PC-3 (cell line): ENCODE measurements at regions not wholly inside any gene's neighbourhood (a gene's known extent, or its start where the extent isn't known, plus 50 kb on each side); places are given as distances from the start of the nearest gene placed in this dataset.

Source experiments
- ATAC-seq: fragments of 200-7000 bp; cut with Tn5 transposase; 2 replicates; pipeline ENCODE4 v1.9.1; 2020; ENCODE audit warnings: mild to moderate bottlenecking, moderate library complexity
- BruUV-seq: library from RNA; stranded (reverse); fragments of 400-500 nt; replicated peaks from 2 replicates; lab custom pipeline; 2021; lab: Mats Ljungman, UMichigan
- CTCF ChIA-PET: fragments of 300-600 bp; sonication (Branson Sonifier 250); formaldehyde crosslinking; loops from one replicate; lab custom pipeline; 2022; ENCODE audit warnings: antibody characterized with exemption; lab: Charles Lee
- POLR2A ChIA-PET: fragments of 300-600 bp; sonication (Branson Sonifier 250); formaldehyde crosslinking; loops from one replicate; lab custom pipeline; 2022; ENCODE audit warnings: antibody characterized with exemption; ENCODE audit not compliant: unreplicated experiment; lab: Charles Lee
- DNase-seq: peaks from one replicate; pipeline ENCODE4 v3.0.0-alpha.2; 2015
- H2AFZ ChIP-seq: fragments of 300-600 bp; sonication (generic); 2 replicates; pipeline ENCODE4 v1.6.0; 2016; ENCODE audit warnings: antibody characterized with exemption, low read length
- H3F3A ChIP-seq: fragments of 300-600 bp; sonication (generic); one replicate; pipeline ENCODE4 v1.6.0; 2017; ENCODE audit warnings: antibody characterized with exemption, low read length, control low read depth, mild to moderate bottlenecking; ENCODE audit not compliant: unreplicated experiment
- H3K27ac ChIP-seq: fragments of 300-600 bp; sonication (generic); 2 replicates; pipeline ENCODE4 v1.5.1; 2016; ENCODE audit warnings: mild to moderate bottlenecking, low read length
- H3K27me3 ChIP-seq: fragments of 300-600 bp; sonication (generic); 2 replicates; pipeline ENCODE4 v1.6.1; 2016; ENCODE audit warnings: low read length, mixed read lengths
- H3K36me3 ChIP-seq: fragments of 300-600 bp; sonication (generic); 2 replicates; pipeline ENCODE4 v1.6.1; 2016; ENCODE audit warnings: low read depth, mixed run types, low read length, mixed read lengths
- H3K4me1 ChIP-seq: fragments of 300-600 bp; sonication (generic); 2 replicates; pipeline ENCODE4 v1.5.1; 2016; ENCODE audit warnings: low read length; ENCODE audit not compliant: insufficient read depth
- H3K4me2 ChIP-seq: fragments of 300-600 bp; sonication (generic); 2 replicates; pipeline ENCODE4 v1.6.0; 2016; ENCODE audit warnings: low read length
- H3K4me3 ChIP-seq: fragments of 300-600 bp; sonication (generic); 2 replicates; pipeline ENCODE4 v1.5.1; 2016; ENCODE audit warnings: mild to moderate bottlenecking, low read length, mixed read lengths
- H3K79me2 ChIP-seq: fragments of 300-600 bp; sonication (generic); 2 replicates; pipeline ENCODE4 v1.6.1; 2017; ENCODE audit warnings: low read length, mixed read lengths
- H3K9ac ChIP-seq: fragments of 300-600 bp; sonication (generic); 2 replicates; pipeline ENCODE4 v1.6.0; 2016; ENCODE audit warnings: mild to moderate bottlenecking, low read length
- H3K9me2 ChIP-seq: fragments of 300-600 bp; sonication (generic); replicated peaks from 2 replicates; pipeline ENCODE4 v1.6.1; 2016; ENCODE audit warnings: mixed run types, low read length, mixed read lengths
- H3K9me3 ChIP-seq: fragments of 300-600 bp; sonication (generic); 2 replicates; pipeline ENCODE4 v1.6.1; 2016; ENCODE audit warnings: low read length, mixed read lengths
- H4K20me1 ChIP-seq: fragments of 300-600 bp; sonication (generic); 2 replicates; pipeline ENCODE4 v1.6.1; 2016; ENCODE audit warnings: low read length, mixed read lengths
- CTCF ChIP-seq: fragments of 300-600 bp; sonication (generic); conservative IDR thresholded peaks from 2 replicates; pipeline ENCODE4 v1.5.1; 2017; ENCODE audit warnings: antibody characterized with exemption, low read depth, mild to moderate bottlenecking, low read length
- EZH2 ChIP-seq: fragments of 300-600 bp; sonication (generic); IDR thresholded peaks from one replicate; pipeline ENCODE4 v1.6.1; 2017; ENCODE audit warnings: antibody characterized with exemption, mild to moderate bottlenecking, low read length; ENCODE audit not compliant: unreplicated experiment
- EZH2phosphoT487 ChIP-seq: fragments of 300-600 bp; sonication (generic); IDR thresholded peaks from 2 replicates; pipeline ENCODE4 v1.6.1; 2018; ENCODE audit warnings: mild to moderate bottlenecking, antibody characterized with exemption, low read length, borderline replicate concordance
- intact Hi-C: fragments of 100-400 bp; cut with micrococcal nuclease; formaldehyde crosslinking; loops from 2 replicates; pipeline ENCODE4 v1.9.0; 2023

- Histone ChIP-seq H3K9me3 (no peaks in the 10 kb centered on the region), H3K4me3 (no peak overlapping the region), H3K9me2 (no peaks in the 10 kb centered on the region), H3K4me2 (no peak overlapping the region), H3F3A (no peaks in the 10 kb centered on the region), H3K27ac (no peak overlapping the region), H3K79me2 (no peaks in the 10 kb centered on the region), H2AFZ (no peak overlapping the region), H4K20me1 (no peaks in the 10 kb centered on the region), H3K36me3 (no peaks in the 10 kb centered on the region), H3K27me3 (no peaks in the 10 kb centered on the region), H3K9ac (no peak overlapping the region), H3K4me1 (0 out of 2 replicates have a peak, but pooled peaks cover 4% of the 10 kb centered on the region)
- BruUV-seq: no TSS peak
- ATAC-seq (no peak), DNase-seq (no peak)
- TF ChIP-seq EZH2: no peak
- TF ChIP-seq EZH2phosphoT487: no peak
- no peak for TF ChIP-seq CTCF
- ChIA-PET POLR2A (no interaction called here), CTCF (no interaction called here)
- intact Hi-C loops: no loop called here
Measured at GRCh38 chr22:44582016-44582415, 84.0 kb upstream of the RTL6 start.

- no peak for TF ChIP-seq CTCF
- no peak for TF ChIP-seq EZH2phosphoT487
- TF ChIP-seq EZH2: no peak
- Histone ChIP-seq H3K9me3 (no peaks in the 10 kb centered on the region), H3F3A (no peaks in the 10 kb centered on the region), H3K36me3 (no peaks in the 10 kb centered on the region), H4K20me1 (no peaks in the 10 kb centered on the region), H3K9ac (no peak overlapping the region), H2AFZ (no peak overlapping the region), H3K79me2 (no peaks in the 10 kb centered on the region), H3K4me1 (no peaks in the 10 kb centered on the region), H3K9me2 (no peaks in the 10 kb centered on the region), H3K27ac (no peak overlapping the region), H3K27me3 (no peaks in the 10 kb centered on the region), H3K4me3 (no peak overlapping the region), H3K4me2 (no peak overlapping the region)
- no peak for ATAC-seq
- no TSS peak for BruUV-seq
- ChIA-PET POLR2A (no interaction called here), CTCF (no interaction called here)
- intact Hi-C loops: no loop called here
- DNase-seq: no peak
Measured at GRCh38 chr22:44581096-44581435, 83.0 kb upstream of the RTL6 start.

DNA sequence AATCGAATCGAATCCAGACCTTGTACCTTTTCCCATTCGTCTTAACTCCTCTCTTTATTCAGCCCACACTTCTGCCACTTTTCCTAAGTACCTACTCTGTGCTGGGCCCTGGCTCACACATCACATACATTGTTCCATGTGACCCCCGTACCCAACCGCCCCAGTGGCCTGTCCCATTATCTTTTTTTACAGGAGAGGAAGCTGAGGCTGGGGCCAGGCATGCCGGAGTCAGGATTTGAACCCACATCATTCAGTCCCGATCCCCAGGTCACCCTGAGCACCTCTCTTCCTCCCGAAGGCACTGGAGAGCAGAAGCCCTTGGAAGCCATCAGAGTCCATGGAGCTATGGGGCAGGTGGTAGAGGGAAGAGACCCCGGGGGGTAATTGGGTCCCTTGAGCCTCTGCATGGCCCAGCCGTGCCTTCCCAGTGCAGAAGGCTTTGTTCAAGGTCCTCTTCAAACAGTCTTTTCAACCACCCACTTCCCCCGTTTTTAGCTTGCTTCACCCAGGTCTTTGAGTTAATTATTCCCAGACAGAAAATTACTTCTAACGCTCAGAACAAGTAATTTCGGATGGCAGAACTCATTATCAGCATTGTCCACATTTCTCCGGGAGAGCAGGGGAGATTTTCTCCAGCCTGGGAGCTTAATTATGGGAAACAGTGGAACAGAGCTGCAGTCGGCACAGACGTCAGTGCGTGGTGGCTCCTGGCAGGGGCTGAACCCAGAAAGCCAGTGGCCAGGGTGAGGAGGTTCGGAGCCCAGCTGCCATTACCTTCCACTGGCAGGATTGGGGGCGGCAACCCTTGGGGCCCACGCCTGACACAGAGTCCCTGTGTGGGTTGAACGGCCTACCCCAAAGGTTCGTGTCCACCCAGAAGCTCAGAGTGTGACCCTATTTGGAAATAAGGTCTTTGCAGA lies 82.4 kb upstream of the RTL6 start:
- DNase-seq (no peak), ATAC-seq (no peak)
- Histone ChIP-seq H3F3A (no peaks in the 10 kb centered on the region), H3K4me1 (no peaks in the 10 kb centered on the region), H3K79me2 (no peaks in the 10 kb centered on the region), H3K9me2 (no peaks in the 10 kb centered on the region), H3K9me3 (no peaks in the 10 kb centered on the region), H3K4me2 (no peak overlapping the region), H2AFZ (no peak overlapping the region), H3K4me3 (no peak overlapping the region), H3K27me3 (no peaks in the 10 kb centered on the region), H4K20me1 (no peaks in the 10 kb centered on the region), H3K27ac (no peak overlapping the region), H3K9ac (no peak overlapping the region), H3K36me3 (no peaks in the 10 kb centered on the region)
- CTCF ChIA-PET: no interaction called here
- TF ChIP-seq EZH2: no peak
- POLR2A ChIA-PET: no interaction called here
- intact Hi-C loops: no loop called here
- no TSS peak for BruUV-seq
